ENCODE measurements at regions not wholly inside any gene's neighbourhood (a gene's known extent, or its start where the extent isn't known, plus 50 kb on each side); places are given as distances from the start of the nearest gene placed in this dataset.
A peak's percentile ranks its signal among the peaks of the same experiment; 100 is the strongest.
"Not testable (repeated sequence)": the region's sequence is repeated elsewhere in the genome, so short reads cannot be mapped to it uniquely, and the experiment has no call there.

DNA sequence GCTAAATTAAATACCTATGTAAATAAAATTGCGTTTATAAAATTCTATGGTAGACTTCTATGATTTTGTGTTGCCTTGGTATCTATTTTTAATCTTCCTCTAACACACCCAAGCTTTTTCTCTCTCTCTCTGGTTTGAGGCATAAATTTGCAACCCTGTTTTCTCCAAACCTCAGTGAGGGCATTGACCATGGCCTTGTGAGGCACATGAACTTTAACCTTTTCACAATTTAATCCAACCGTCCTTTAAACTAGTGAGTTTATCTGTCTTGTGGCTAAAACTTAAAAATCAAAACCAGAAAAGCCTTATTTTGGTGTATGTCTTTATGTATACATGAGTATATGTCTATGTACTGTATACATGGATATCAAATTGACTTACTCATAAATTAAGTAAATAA lies 746.6 kb upstream of the B3GALT2 start:
- DNase-seq (ENCODE audit: low read depth in 4 of 4, low spot score in 2 of 4): no peak

DNA sequence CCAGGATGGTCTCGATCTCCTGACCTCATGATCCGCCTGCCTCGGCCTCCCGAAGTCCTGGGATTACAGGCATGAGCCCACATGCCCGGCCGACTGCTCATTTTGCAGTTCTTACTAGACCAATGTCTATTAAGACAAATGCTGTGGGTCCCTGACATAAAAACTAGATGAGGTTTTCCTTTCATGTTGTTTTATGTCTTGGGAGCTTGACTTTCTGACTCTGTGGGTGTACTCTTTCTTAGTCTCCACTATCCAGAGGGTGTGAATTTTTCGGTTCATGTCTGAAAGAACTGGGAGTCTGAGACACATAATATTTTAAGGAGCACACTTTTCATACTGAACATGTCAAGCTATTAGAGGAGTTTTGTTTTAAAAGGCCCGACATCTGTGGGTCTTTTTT lies 744.9 kb upstream of the B3GALT2 start:
- DNase-seq (ENCODE audit: low read depth in 4 of 4, low spot score in 2 of 4): peak in 3 of 4 donors; percentile 5 to 16 (median 13)

DNA sequence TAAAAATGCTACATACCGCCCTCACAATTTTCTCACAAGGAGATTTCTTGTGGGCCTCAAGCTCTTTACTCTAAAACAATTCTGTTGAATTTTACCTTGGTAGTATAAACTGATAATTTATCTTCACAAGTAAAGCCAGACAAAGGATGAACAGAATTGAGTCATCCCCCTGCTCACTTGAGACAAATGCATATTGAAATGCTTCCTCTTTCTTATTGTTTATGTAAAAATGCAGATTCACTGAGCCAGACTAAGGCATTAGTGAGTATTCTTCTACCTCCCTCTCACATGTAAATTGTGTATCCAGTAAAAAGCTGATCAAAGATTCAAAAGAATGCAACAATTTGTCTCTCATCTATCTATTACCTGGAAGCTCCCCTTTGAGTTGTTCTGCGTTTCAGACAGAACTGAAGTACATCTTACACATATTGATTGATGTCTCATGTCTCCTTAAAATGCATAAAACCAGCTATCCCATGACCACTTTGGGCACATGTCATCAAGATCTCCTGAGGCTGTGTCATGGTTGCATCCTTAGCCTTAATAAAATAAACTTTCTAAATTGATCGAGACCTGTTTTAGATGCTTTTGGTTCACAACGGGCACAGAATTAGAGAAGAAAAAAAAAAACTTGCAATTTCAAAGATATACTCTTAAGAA lies 743.1 kb upstream of the B3GALT2 start:
- DNase-seq (ENCODE audit: low read depth in 4 of 4, low spot score in 2 of 4): no peak

DNA sequence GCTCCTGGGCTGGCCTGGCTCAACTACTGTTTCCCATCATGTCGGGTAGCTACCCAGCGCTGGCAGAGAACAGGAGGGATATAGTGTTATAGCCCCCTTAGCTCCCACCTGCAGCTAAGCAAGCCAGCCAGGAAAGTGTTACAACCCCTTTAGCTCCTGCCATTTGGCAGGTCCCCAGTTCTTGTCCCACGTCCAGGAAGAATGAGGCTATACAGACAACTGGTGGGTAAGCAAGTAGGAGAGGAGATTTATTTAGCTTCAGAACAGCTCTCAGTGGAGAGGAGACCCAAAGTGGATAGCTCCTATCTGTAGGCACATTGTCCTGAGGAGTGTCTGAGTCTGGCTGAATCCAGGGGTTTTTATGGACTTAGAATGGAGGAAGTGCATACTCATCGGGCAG lies 741.1 kb upstream of the B3GALT2 start:
- no peak for DNase-seq (ENCODE audit: low read depth in 4 of 4, low spot score in 2 of 4)

DNA sequence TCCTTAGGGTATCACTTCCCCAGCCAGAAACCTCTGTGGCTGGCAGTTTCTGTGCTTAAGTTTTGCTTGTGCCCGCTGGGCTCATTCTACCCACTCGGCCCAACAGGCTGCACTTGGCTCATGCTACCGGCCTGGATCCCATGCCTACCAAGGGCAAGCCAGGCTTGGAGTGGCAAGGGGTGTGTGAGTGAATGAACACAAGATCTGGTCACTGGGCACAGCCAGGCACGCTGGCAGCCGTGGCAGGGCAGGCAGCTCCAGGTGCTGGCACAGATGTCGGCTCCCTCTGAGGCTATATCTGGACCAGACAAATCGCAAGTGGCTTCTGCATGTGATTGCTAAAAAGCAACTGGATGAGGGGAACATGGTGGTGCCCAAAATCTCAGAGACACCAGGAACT lies 740.5 kb upstream of the B3GALT2 start:
- DNase-seq (ENCODE audit: low read depth in 4 of 4, low spot score in 2 of 4): no peak

DNA sequence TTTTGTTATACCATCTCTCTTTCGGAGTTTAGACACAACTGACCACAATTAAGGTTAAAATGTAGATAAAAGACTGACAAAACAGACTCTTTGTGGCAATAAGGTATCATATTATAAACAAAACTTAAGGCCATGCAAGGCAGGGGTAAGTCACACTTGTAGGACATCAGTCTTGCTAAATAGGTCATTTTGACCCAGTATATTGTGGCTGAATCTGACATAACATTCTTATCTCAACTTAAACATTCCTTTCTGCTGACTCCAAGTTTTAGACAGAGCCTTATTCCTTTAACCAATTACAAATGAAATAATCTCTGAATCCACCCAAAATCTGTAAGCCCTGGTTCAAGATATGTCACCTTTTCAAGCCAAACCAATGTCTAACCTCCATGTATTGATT lies 733.4 kb upstream of the B3GALT2 start:
- no peak for DNase-seq (ENCODE audit: low read depth in 4 of 4, low spot score in 2 of 4)

DNA sequence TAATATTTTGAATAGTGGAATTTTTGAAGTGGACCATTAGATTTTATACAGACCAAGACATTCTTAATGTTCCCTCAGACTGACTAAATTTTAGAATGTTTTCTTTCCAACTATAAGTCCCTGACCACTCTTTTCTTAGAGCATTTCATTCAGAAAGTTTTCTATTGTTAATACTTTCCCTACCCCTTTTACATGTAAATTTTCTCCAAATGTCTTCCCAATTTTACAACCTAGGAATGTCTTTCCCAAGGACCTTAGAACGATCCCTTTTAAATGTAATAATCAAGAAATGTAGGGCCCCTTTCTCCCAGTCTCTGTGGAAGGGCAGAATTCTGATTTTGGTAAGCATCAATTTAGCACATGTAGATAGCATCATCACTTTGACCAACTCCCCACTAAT lies 730.0 kb upstream of the B3GALT2 start:
- no peak for DNase-seq (ENCODE audit: low read depth in 4 of 4, low spot score in 2 of 4)

DNA sequence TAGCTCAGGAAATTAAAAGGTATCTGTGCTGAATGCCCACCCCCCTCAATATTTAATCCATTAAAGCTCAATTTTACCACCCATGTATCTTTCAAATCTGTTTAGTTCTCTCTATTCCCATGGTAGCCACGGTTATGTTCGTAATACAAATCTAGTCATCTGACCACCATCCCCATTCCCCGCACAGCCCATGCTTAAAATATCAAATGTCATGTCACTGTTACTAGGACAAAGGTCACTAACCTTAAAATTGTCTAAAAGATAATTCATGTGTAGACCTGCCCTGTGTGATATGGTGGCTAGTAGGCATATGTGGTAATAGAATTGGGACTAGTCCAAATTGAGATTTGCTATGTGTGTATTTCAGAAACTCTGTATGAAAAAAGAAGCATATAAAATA lies 728.5 kb upstream of the B3GALT2 start:
- DNase-seq (ENCODE audit: low read depth in 4 of 4, low spot score in 2 of 4): no peak

DNA sequence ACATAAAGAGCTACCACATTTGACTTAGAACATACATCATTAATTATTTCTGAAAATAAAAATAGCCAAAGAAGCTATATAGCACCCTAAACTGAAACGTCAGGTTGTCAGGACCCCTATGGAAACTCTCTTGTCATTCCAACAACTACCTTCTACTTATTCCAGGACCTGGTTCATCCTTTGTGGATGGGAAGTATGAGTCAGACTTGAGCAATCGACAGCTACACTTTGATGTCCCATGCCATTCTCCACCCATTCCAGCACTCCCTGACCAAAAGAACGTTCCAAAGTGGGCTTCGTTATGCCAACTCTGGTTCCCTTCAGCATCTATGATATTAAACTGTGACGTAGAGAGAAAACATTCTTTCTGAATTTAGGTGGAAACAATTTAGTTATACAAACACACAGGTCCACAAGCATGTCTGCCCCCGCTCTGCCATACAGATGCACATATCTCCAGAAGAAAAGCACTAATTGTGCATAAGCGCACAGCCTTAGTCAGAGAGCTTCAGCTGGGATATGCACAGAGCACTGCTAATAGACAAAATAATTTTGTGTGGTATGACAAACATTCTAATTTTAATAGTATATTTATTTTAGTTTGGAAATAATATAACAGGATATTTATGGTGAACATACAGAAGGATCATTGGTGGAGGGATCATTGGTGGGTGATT lies 723.1 kb upstream of the B3GALT2 start:
- DNase-seq (ENCODE audit: low read depth in 4 of 4, low spot score in 2 of 4): no peak

DNA sequence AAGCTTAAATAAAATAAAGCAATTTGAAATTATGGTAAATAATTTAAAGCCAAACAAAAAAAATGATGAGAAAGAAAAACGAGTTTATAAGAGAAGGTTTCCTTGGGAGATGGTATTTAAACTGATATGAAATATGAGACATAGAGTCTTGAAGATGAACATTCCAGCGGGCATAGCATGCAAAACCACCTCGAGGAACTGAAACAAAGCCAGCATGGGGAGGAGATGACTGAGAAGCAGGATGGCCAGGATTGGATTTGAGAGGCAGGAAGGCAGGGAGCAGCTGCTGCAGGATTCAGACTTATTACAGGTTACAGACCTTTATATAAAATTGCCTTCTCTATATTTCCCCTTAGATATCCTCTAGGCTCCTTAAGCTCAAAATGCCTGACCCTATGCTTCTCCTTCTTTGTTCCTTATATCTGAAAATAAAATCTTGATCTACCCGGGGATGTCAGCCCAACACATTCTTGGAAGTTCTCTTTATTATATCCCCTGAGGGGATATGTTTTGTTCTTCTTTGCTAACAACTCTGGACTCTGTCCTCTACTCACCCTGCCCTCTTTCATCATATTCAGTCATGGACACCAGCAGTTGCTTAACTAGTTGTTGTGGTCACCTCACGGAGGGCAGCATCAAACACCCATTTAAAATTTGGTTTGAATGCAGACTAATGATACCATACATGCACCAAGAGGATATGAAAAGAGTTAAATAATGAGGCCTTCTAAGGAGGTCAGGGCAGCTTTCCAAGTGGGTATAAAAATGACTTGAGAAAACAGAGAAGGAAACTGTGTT lies 719.1 kb upstream of the B3GALT2 start:
- DNase-seq (ENCODE audit: low read depth in 4 of 4, low spot score in 2 of 4): no peak

DNA sequence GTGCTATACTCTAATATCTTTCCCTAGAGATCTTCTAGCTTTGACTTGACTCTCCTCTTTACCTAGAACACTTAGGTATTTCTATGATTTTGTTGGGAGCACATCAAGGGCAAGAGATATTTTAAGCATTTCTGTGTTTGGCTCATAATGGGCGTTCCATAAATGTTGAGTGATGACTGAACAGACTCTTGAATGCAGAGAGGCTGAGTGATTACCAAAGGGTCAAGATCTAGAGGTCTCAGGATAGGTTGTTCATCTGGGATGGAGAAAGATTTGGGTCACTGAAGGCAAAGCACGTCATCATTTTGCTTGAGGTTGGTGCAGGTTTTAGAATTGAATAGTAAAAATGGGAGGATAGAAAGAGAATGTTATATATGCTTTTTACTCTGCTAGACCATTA lies 705.4 kb upstream of the B3GALT2 start:
- no peak for DNase-seq (ENCODE audit: low read depth in 4 of 4, low spot score in 2 of 4)

DNA sequence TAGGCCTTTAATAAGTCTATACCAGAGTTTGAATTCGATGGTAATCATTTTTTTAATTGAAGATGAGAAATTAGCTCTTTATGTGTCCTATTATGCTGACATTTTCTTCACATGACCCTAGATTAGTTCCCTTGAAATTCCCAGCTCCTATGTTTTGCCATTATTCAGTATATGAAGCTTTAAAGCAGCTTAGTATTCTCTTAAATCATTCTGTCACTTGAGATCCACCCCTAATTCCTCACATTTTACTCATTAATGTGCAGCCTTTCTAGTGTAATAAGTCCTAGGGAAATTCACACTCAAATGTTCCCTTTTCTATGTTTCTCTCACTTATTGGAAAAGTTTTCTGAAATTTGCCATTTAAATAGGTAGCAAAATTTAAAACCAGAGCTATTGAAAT lies 704.5 kb upstream of the B3GALT2 start:
- no peak for DNase-seq (ENCODE audit: low read depth in 4 of 4, low spot score in 2 of 4)

DNA sequence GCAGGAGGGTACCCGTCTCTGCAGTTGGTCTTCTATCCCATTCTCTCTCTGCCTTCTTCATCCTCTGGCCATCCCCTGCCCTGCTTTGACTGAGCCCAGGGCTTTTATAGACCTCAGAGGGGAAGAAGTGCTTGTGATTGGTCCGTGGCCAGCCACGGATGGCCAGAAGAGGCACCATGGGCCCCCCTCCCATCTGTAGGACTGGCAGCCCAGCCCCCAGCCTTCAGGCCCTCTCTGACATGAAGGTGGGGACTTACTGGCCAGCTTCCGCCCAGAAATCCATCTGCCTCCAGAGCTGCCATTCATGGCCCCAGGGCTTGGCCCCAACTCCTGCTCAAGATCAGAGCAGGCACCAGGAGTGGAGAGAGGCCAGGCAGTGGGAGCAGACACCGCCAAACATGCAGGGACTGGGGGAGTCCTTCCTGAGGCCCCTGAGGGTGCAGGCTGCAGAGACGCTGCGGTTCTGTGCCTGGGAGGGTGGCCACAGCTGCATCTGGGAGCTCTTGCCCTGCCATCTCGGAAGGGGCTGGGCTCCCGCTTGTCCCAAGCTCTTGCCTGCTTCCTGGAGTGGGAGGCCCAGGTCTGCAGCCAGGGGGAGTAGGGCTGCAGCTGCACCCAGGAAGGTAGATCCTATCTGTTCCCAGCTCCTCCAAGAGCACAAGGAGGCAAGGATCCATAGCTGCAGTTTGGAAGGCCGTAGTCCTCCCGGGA lies 698.6 kb upstream of the B3GALT2 start:
- DNase-seq (ENCODE audit: low read depth in 4 of 4, low spot score in 2 of 4): no peak

DNA sequence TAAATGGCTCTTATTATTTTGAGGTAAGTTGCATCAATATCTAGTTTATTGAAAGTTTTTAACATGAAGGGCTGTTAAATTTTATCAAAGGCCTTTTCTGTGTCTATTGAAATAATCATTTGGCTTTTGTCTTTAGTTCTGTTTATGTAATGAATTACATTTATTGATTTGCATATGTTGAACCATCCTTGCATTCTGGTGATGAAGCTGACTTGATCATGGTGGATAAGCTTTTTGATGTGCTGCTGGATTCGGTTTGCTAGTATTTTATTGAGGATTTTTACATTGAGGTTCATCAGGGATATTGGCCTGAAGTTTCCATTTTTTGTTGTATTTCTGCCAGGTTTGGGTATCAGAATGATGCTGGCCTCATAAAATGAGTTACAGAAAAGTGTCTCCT lies 691.5 kb upstream of the B3GALT2 start:
- DNase-seq (ENCODE audit: low read depth in 4 of 4, low spot score in 2 of 4): not testable (repeated sequence)

DNA sequence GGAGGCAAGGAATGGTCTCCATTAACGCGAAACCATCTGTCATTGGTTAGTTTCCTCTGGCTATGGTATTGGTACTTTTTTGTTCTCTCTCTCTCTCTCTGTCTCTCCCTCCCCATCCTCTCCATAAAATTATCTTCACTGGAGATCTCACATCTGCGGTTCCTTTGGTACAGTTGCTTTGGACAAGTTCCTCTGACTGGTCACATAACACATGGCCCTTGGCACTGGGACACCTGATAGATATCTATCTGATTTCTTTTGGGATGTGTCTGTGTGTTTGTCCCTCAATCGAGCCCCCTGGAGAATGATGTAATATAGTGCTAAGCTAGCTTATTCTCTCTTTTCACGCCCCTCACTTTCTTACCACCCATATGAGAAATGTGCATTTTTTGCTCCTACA lies 682.0 kb upstream of the B3GALT2 start:
- no peak for DNase-seq (ENCODE audit: low read depth in 4 of 4, low spot score in 2 of 4)

DNA sequence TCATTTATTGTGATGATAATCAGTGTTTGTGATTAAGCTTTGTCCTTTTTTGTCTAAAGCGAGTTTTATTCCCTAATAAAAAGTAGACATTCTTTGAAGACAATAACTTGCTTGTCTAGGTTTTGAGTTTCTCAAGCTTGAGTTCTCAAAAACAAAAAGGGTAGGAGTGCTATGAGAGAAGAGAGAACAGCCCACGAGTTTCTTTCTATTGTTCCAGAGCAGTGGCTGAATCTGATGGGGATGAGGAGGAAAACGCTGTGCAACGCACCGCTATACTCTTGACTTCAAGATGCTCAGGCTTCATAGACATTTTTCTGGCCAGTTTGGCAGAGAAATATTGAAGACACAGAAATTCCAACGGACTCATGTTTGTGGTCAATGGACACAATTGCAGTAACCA lies 669.8 kb upstream of the B3GALT2 start:
- DNase-seq (ENCODE audit: low read depth in 4 of 4, low spot score in 2 of 4): no peak

DNA sequence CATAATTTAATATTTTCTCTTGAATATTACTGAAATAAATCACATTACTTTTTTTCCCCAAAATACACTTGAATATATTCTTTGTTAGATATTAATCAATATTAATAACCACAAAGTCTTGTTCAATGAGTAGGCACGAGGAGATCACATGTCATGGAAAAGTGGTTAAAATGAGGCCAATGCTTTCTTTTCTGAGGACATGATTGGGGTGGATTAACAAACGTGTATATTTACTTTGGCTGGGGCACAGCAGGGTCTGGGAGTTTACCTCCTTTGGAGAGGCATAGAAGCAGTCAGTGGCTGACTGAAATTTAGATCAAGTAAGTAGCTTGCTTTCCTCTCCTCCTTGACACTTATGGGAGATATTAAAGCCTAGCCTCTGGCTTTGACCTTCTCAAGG lies 664.3 kb upstream of the B3GALT2 start:
- no peak for DNase-seq (ENCODE audit: low read depth in 4 of 4, low spot score in 2 of 4)

DNA sequence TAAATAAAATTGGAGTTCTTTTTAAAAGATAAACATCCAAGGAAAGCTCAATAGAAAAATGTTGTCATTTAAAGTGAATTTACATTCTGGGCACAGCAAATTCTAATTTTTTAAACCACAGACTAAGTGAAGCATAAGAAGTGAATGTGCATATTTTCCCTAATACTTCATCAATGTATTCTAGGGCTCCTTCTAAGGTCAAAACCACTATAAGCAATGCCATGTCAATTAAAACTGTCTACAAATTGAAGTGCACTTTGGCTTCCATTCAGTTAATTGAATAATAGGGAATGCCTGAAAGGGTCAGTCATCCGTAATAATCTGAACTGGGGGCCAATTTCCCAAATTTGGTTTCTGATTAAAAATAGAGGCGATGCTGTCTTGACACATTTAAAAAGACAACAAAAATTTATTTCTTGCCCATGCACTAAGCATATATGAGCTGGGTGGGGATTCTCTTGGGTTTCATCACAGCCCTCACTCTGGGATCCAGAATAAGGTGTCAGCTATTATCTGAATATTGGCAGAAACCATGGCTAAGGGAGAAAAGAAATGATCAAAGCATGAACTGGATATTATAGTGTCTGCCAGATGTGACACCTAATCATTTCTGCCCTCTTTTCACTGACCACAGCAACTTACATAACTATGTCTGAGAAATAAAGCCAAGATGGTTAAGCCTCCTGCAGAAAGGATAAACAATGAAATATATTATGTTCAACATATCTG lies 660.6 kb upstream of the B3GALT2 start:
- no peak for DNase-seq (ENCODE audit: low read depth in 4 of 4, low spot score in 2 of 4)

DNA sequence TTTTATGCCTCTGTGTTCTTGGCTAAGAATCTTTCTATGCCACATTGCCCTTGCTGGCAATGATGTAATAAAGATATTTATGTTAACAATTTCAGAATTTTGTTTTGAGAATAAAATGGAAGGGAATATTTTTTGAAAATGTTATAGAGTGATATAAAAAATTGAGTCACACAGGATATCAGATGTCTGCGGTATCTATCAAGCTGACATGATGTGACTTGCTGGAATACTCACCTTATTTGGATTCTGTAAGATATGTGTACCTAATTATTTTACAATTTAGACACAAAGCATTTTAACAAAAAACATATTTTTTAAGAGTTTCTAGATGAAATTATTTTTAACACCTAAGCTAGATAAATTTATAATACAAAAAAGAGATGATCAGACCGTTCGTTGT lies 660.0 kb upstream of the B3GALT2 start:
- no peak for DNase-seq (ENCODE audit: low read depth in 4 of 4, low spot score in 2 of 4)

DNA sequence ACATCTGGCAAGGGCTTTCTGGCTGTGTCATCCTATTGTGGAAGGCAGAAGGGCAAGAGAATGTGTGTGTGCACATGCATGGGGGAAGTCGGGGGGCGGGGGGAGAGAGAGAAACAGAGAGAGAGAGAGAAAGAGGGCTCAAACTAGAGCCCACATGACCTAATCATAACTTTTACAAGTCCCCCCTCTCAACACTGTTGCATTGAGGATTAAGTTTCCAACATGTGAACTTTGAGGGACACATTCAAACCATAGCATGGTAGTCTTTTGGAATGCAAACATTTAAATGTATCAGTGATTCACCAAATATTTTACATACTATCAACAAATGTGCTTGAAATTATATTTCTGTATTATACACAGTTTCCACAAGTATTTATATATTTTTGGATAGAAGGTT lies 655.4 kb upstream of the B3GALT2 start:
- DNase-seq (ENCODE audit: low read depth in 4 of 4, low spot score in 2 of 4): no peak

DNA sequence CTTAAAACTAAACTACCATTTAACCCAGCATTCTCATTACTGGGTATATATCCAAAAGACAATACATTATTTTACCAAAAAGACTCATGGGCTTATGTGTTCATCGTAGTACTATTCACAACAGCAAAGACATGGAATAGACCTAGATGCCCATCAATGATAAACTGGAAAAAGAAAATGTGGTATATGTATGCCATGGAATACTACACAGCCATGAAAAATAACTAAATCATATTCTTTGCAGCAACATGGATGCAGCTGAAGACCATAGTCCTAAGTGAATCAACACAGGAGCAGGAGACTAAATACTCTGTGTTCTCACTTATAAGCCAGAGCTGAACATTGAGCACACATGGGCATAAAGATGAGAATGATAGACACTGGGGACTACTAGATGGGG lies 645.1 kb upstream of the B3GALT2 start:
- DNase-seq (ENCODE audit: low read depth in 4 of 4, low spot score in 2 of 4): no peak

Measured in left renal cortex interstitium (tissue), 4 donors.